ENCODE measurements at regions not wholly inside any gene's neighbourhood (a gene's known extent, or its start where the extent isn't known, plus 50 kb on each side); places are given as distances from the start of the nearest gene placed in this dataset.

- no peak for TF ChIP-seq CTCF (IDR thresholded peaks at IDR 0.05; ENCODE audit: low read depth, low read length)
- Histone ChIP-seq H3K9me3 (ENCODE audit: severe bottlenecking) (no peaks in the 10 kb centered on the region), H3K36me3 (no peaks in the 10 kb centered on the region), H3K27ac (no peak overlapping the region), H3K27me3 (ENCODE audit: insufficient read depth, low read depth, severe bottlenecking) (no peaks in the 10 kb centered on the region), H3K4me3 (ENCODE audit: low read depth, low read length) (no peak overlapping the region)
- no peak for DNase-seq
Measured at GRCh38 chr22:27681037-27681436, 120.5 kb downstream of the MN1 start.

- Histone ChIP-seq H3K9me3 (ENCODE audit: severe bottlenecking) (no peaks in the 10 kb centered on the region), H3K27ac (no peak overlapping the region), H3K27me3 (ENCODE audit: insufficient read depth, low read depth, severe bottlenecking) (no peaks in the 10 kb centered on the region), H3K36me3 (no peaks in the 10 kb centered on the region), H3K4me3 (ENCODE audit: low read depth, low read length) (no peak overlapping the region)
- no peak for DNase-seq
- peak; percentile 60 for TF ChIP-seq CTCF (IDR thresholded peaks at IDR 0.05; ENCODE audit: low read depth, low read length)
Measured at GRCh38 chr22:27682437-27682836, 119.1 kb downstream of the MN1 start.

GRCh38 chr22:27684901-27685300 lies 116.7 kb downstream of the MN1 start:
- Histone ChIP-seq H3K27me3 (ENCODE audit: insufficient read depth, low read depth, severe bottlenecking) (no peaks in the 10 kb centered on the region), H3K27ac (no peak overlapping the region), H3K9me3 (ENCODE audit: severe bottlenecking) (no peaks in the 10 kb centered on the region), H3K4me3 (ENCODE audit: low read depth, low read length) (no peak overlapping the region), H3K36me3 (no peaks in the 10 kb centered on the region)
- TF ChIP-seq CTCF (IDR thresholded peaks at IDR 0.05; ENCODE audit: low read depth, low read length) = no peak
- DNase-seq = no peak

GRCh38 chr22:27685515-27685914 lies 116.0 kb downstream of the MN1 start:
- H3K27me3 ChIP-seq (ENCODE audit: insufficient read depth, low read depth, severe bottlenecking) = no peaks in the 10 kb centered on the region
- TF ChIP-seq CTCF (IDR thresholded peaks at IDR 0.05; ENCODE audit: low read depth, low read length) = no peak
- no peak for DNase-seq
- H3K36me3 ChIP-seq = no peaks in the 10 kb centered on the region
- H3K9me3 ChIP-seq (ENCODE audit: severe bottlenecking) = no peaks in the 10 kb centered on the region
- no peak overlapping the region for H3K27ac ChIP-seq
- no peak overlapping the region for H3K4me3 ChIP-seq (ENCODE audit: low read depth, low read length)

- Histone ChIP-seq H3K27me3 (ENCODE audit: insufficient read depth, low read depth, severe bottlenecking) (no peaks in the 10 kb centered on the region), H3K9me3 (ENCODE audit: severe bottlenecking) (no peaks in the 10 kb centered on the region), H3K4me3 (ENCODE audit: low read depth, low read length) (no peak overlapping the region), H3K36me3 (no peaks in the 10 kb centered on the region), H3K27ac (no peak overlapping the region)
- no peak for TF ChIP-seq CTCF (IDR thresholded peaks at IDR 0.05; ENCODE audit: low read depth, low read length)
- no peak for DNase-seq
Measured at GRCh38 chr22:27685970-27686369, 115.6 kb downstream of the MN1 start.

- DNase-seq = no peak
- H3K4me3 ChIP-seq (ENCODE audit: low read depth, low read length) = no peak overlapping the region
- no peak for TF ChIP-seq CTCF (IDR thresholded peaks at IDR 0.05; ENCODE audit: low read depth, low read length)
Measured at GRCh38 chr22:27686534-27686933, 115.0 kb downstream of the MN1 start.

More at GRCh38 chr22:27686534-27686933, 115.0 kb downstream of the MN1 start:
- Histone ChIP-seq H3K27me3 (ENCODE audit: insufficient read depth, low read depth, severe bottlenecking) (no peaks in the 10 kb centered on the region), H3K9me3 (ENCODE audit: severe bottlenecking) (no peaks in the 10 kb centered on the region), H3K36me3 (no peaks in the 10 kb centered on the region), H3K27ac (no peak overlapping the region)
